ENCODE measurements at regions not wholly inside any gene's neighbourhood (a gene's known extent, or its start where the extent isn't known, plus 50 kb on each side); places are given as distances from the start of the nearest gene placed in this dataset.

DNA sequence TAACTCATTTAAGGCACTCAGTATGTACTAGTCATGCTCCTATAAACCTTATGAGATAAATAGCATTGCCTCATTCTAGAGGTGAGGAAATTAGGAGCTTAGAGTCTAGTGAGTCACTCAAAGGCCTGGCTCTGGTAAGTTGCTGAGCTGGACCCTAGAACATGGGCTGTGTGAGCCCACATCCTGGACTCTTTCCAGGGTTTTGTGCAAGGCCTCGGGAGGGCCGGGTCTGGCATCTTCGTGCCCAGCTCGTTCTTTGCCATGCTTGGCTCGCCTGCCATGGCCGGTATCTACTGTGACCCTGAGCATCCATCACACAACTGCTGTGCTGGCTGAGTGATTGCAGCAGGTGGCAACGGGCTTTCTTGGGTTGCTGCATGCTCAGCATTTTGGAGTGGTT is 168.0 kb downstream of the LPIN1 start:
- TF ChIP-seq EZH2 (IDR thresholded peaks at IDR 0.05; ENCODE audit: low read depth) (no peak), CTCF (conservative IDR thresholded peaks at IDR 0.05) (no peak)
